HCT116 (cell line): ENCODE measurements at regions not wholly inside any gene's neighbourhood (a gene's known extent, or its start where the extent isn't known, plus 50 kb on each side); places are given as distances from the start of the nearest gene placed in this dataset.

Source experiments
- ATAC-seq: fragments of 200-7000 bp; cut with Tn5 transposase; 2 replicates; pipeline ENCODE4 v1.9.1; 2020; ENCODE audit warnings: mild to moderate bottlenecking, moderate library complexity
- BruUV-seq: library from RNA; stranded (reverse); fragments of 400-500 nt; replicated peaks from 2 replicates; lab custom pipeline; 2021; lab: Mats Ljungman, UMichigan
- CTCF ChIA-PET: fragments of 300-600 bp; sonication (Branson Sonifier 250); formaldehyde crosslinking; loops from one replicate; lab custom pipeline; 2021; ENCODE audit warnings: antibody characterized with exemption; lab: Charles Lee
- POLR2A ChIA-PET: fragments of 300-600, 350-600 bp; sonication (Branson Sonifier 250); formaldehyde crosslinking; loops from one replicate; lab custom pipeline; 2021; ENCODE audit warnings: antibody characterized with exemption; lab: Charles Lee
- RAD21 ChIA-PET, 2 experiments: fragments of 300-600 bp; sonication (Branson Sonifier 250); formaldehyde crosslinking; loops; one replicate each; lab custom pipeline; 2023; ENCODE audit warnings: low total read pairs in 2 of 2; ENCODE audit not compliant: uncharacterized antibody in 2 of 2, unreplicated experiment in 2 of 2, low non-redundant PET in 1 of 2; lab: Charles Lee
- DNase-seq: peaks from one replicate; pipeline ENCODE4 v3.0.0-alpha.2; 2010; ENCODE audit warnings: low read depth, low spot score
- H2AFZ ChIP-seq: fragments of 200-600 bp; shearing (Covaris generic), sonication (generic); 2 replicates; pipeline ENCODE4 v1.6.1; 2017; ENCODE audit warnings: low read depth, mixed run types, mixed read lengths, antibody characterized with exemption, low read length; ENCODE audit not compliant: poor library complexity, severe bottlenecking
- H3K27ac ChIP-seq: 2 replicates; pipeline ENCODE4 v1.5.1; 2012; ENCODE audit warnings: low read depth, low read length
- H3K27me3 ChIP-seq: fragments of 200-600 bp; sonication (generic); 2 replicates; pipeline ENCODE4 v1.6.1; 2016; ENCODE audit warnings: mixed run types, low read length, mixed read lengths; ENCODE audit not compliant: insufficient read depth
- H3K36me3 ChIP-seq, 2 experiments: fragments of 200-500 bp in 1 of 2; fragments of 200-600 bp in 1 of 2; sonication (Bioruptor generic) in 1 of 2; sonication (generic) in 1 of 2; 2 replicates each; pipeline versions ENCODE4 v1.5.1 to v1.6.1; 2014 to 2016; ENCODE audit warnings: low read length in 2 of 2, inconsistent platforms in 1 of 2, mixed read lengths in 1 of 2, mixed run types in 1 of 2; ENCODE audit not compliant: insufficient read depth in 2 of 2, control insufficient read depth in 1 of 2
- H3K4me1 ChIP-seq, 2 experiments: fragments of 200-600 bp in 1 of 2; sonication (generic) in 1 of 2; 2 replicates each; pipeline versions ENCODE4 v1.5.1 to v1.6.1; 2012 to 2017; ENCODE audit warnings: low read length in 2 of 2, inconsistent platforms in 1 of 2, mild to moderate bottlenecking in 1 of 2, mixed read lengths in 1 of 2, mixed run types in 1 of 2, moderate library complexity in 1 of 2; ENCODE audit not compliant: insufficient read depth in 2 of 2, control insufficient read depth in 1 of 2
- H3K4me2 ChIP-seq: fragments of 200-600 bp; sonication (generic); 2 replicates; pipeline ENCODE4 v1.6.1; 2017; ENCODE audit warnings: mixed run types, low read length, mixed read lengths
- H3K4me3 ChIP-seq, 2 experiments: fragments of 200-600 bp in 1 of 2; sonication (generic) in 1 of 2; replicated peaks in 1 of 2; 2 replicates each; pipeline ENCODE4 v1.5.1; 2011 to 2016; ENCODE audit warnings: low read length in 2 of 2, control low read depth in 1 of 2, low read depth in 1 of 2, mild to moderate bottlenecking in 1 of 2, mixed read lengths in 1 of 2, mixed run types in 1 of 2
- H3K79me2 ChIP-seq: fragments of 200-600 bp; sonication (generic); 2 replicates; pipeline ENCODE4 v1.6.1; 2017; ENCODE audit warnings: mild to moderate bottlenecking, mixed run types, low read length, moderate library complexity, mixed read lengths; ENCODE audit not compliant: insufficient read depth
- H3K9ac ChIP-seq: fragments of 200-600 bp; sonication (generic); 2 replicates; pipeline ENCODE4 v1.6.1; 2016; ENCODE audit warnings: low read length, mixed read lengths
- H3K9me2 ChIP-seq: fragments of 200-600 bp; sonication (generic), shearing (Covaris generic); 2 replicates; pipeline ENCODE4 v1.6.1; 2017; ENCODE audit warnings: mixed run types, mild to moderate bottlenecking, moderate library complexity; ENCODE audit not compliant: insufficient read depth
- H3K9me3 ChIP-seq, 2 experiments: fragments of 200-500 bp in 1 of 2; fragments of 200-600 bp in 1 of 2; sonication (Bioruptor generic) in 1 of 2; sonication (generic) in 1 of 2; 2 replicates each; pipeline ENCODE4 v1.6.1; 2014 to 2017; ENCODE audit warnings: low read length in 2 of 2, mixed read lengths in 2 of 2, inconsistent platforms in 1 of 2, low read depth in 1 of 2, mild to moderate bottlenecking in 1 of 2, mixed run types in 1 of 2, moderate library complexity in 1 of 2; ENCODE audit not compliant: control insufficient read depth in 1 of 2, insufficient read depth in 1 of 2
- H4K20me1 ChIP-seq: fragments of 200-600 bp; sonication (generic), shearing (Covaris generic); 2 replicates; pipeline ENCODE4 v1.6.1; 2017; ENCODE audit warnings: mixed run types, mild to moderate bottlenecking, moderate library complexity; ENCODE audit not compliant: insufficient read depth
- CBX3 ChIP-seq: IDR thresholded peaks from 2 replicates; pipeline ENCODE4 v1.6.1; 2012; ENCODE audit warnings: low read depth
- CEBPB ChIP-seq: IDR thresholded peaks from 2 replicates; pipeline ENCODE4 v1.6.1; 2012; ENCODE audit warnings: low read depth
- ELF1 ChIP-seq: IDR thresholded peaks from 2 replicates; pipeline ENCODE4 v1.6.1; 2012; ENCODE audit warnings: low read depth, borderline replicate concordance
- EZH2 ChIP-seq: fragments of 200-600 bp; sonication (generic); IDR thresholded peaks from 2 replicates; pipeline ENCODE4 v1.6.1; 2017; ENCODE audit warnings: antibody characterized with exemption, mixed run types
- EZH2phosphoT487 ChIP-seq: fragments of 200-600 bp; IDR thresholded peaks from 2 replicates; pipeline ENCODE4 v1.6.1; 2018; ENCODE audit warnings: antibody characterized with exemption, borderline replicate concordance
- FOSL1 ChIP-seq: IDR thresholded peaks from 2 replicates; pipeline ENCODE4 v1.6.1; 2012; ENCODE audit warnings: low read depth
- JUND ChIP-seq: IDR thresholded peaks from 2 replicates; pipeline ENCODE4 v1.6.1; 2012
- MAX ChIP-seq: IDR thresholded peaks from 2 replicates; pipeline ENCODE4 v1.6.1; 2012
- POLR2A ChIP-seq: IDR thresholded peaks from 2 replicates; pipeline ENCODE4 v1.7.0; 2011; ENCODE audit warnings: borderline replicate concordance; ENCODE audit not compliant: insufficient read depth, insufficient read length; ENCODE audit errors: extremely low read depth
- POLR2AphosphoS5 ChIP-seq: IDR thresholded peaks from 2 replicates; pipeline ENCODE4 v1.6.1; 2011; ENCODE audit warnings: mild to moderate bottlenecking, low read depth, low read length, moderate library complexity
- RAD21 ChIP-seq: IDR thresholded peaks from 2 replicates; pipeline ENCODE4 v1.6.1; 2012; ENCODE audit warnings: low read depth, mild to moderate bottlenecking
- REST ChIP-seq: IDR thresholded peaks from 2 replicates; pipeline ENCODE4 v1.6.1; 2012; ENCODE audit warnings: low read depth
- SIN3A ChIP-seq: IDR thresholded peaks from 2 replicates; pipeline ENCODE4 v1.6.1; 2012; ENCODE audit warnings: low read depth
- SP1 ChIP-seq: IDR thresholded peaks from 2 replicates; pipeline ENCODE4 v1.6.1; 2012; ENCODE audit warnings: low read depth
- SRF ChIP-seq: IDR thresholded peaks from 2 replicates; pipeline ENCODE4 v1.6.1; 2012; ENCODE audit warnings: low read depth
- TCF7L2 ChIP-seq: IDR thresholded peaks from 2 replicates; pipeline ENCODE4 v1.7.0; 2011; ENCODE audit warnings: borderline replicate concordance, inconsistent platforms; ENCODE audit not compliant: insufficient read depth, insufficient read length; ENCODE audit errors: extremely low read depth
- ZBTB33 ChIP-seq: IDR thresholded peaks from 2 replicates; pipeline ENCODE4 v1.6.1; 2011; ENCODE audit warnings: mild to moderate bottlenecking, low read length, moderate library complexity; ENCODE audit not compliant: insufficient replicate concordance; ENCODE audit errors: extremely low read depth
- ZFX ChIP-seq: fragments of 450-650 bp; IDR thresholded peaks from 2 replicates; pipeline ENCODE4 v1.6.1; 2017
- ZNF274 ChIP-seq: fragments of 200-500 bp; sonication (Bioruptor generic); IDR thresholded peaks from 2 replicates; pipeline ENCODE4 v1.6.1; 2014; ENCODE audit warnings: mild to moderate bottlenecking, low read depth, low read length, inconsistent platforms
- intact Hi-C: fragments of 100-400 bp; cut with micrococcal nuclease; formaldehyde crosslinking; loops from 2 replicates; pipeline ENCODE4 v1.10.0; 2022
- TF ChIP-seq, protein P1 (sequence below): IDR thresholded peaks from 2 replicates; pipeline ENCODE4 v1.6.1; 2012

GRCh38 chr1:36657826-36658225, 175.1 kb upstream of the CSF3R start:
- H3K4me3 ChIP-seq, result no peak overlapping the region
- H3K27me3 ChIP-seq, result peaks cover 58% of the 10 kb centered on the region
- no peak overlapping the region for H3K27ac ChIP-seq
- no peaks in the 10 kb centered on the region for H4K20me1 ChIP-seq
- no peaks in the 10 kb centered on the region for H3K4me1 ChIP-seq
- no peaks in the 10 kb centered on the region for H3K9me2 ChIP-seq
- RAD21 ChIA-PET, result no interaction called here
- no peaks in the 10 kb centered on the region for H3K9me3 ChIP-seq
- H3K79me2 ChIP-seq, result no peaks in the 10 kb centered on the region
- DNase-seq (no peak), ATAC-seq (no peak)
- intact Hi-C loops, result no loop called here
- no peak overlapping the region for H2AFZ ChIP-seq
- H3K9ac ChIP-seq, result no peak overlapping the region
- H3K4me2 ChIP-seq, result no peak overlapping the region
- H3K36me3 ChIP-seq, result no peaks in the 10 kb centered on the region
- BruUV-seq, result no TSS peak
- CTCF ChIA-PET, result no interaction called here
- POLR2A ChIA-PET, result no interaction called here
- no peak for TF ChIP-seq ZBTB33
- no peak for TF ChIP-seq RAD21
- TF ChIP-seq REST, result no peak
- TF ChIP-seq, protein P1, sequence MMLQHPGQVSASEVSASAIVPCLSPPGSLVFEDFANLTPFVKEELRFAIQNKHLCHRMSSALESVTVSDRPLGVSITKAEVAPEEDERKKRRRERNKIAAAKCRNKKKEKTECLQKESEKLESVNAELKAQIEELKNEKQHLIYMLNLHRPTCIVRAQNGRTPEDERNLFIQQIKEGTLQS, result no peak
- no peak for TF ChIP-seq FOSL1
- no peak for TF ChIP-seq EZH2
- no peak for TF ChIP-seq POLR2AphosphoS5
- TF ChIP-seq CBX3, result no peak
- TF ChIP-seq EZH2phosphoT487, result no peak
- no peak for TF ChIP-seq TCF7L2
- no peak for TF ChIP-seq ZFX
- TF ChIP-seq SRF, result no peak
- no peak for TF ChIP-seq ELF1
- TF ChIP-seq JUND, result no peak
- TF ChIP-seq ZNF274, result no peak
- no peak for TF ChIP-seq SP1
- TF ChIP-seq MAX, result no peak
- TF ChIP-seq CEBPB, result no peak
- no peak for TF ChIP-seq POLR2A
- no peak for TF ChIP-seq SIN3A
